ENCODE measurements at regions not wholly inside any gene's neighbourhood (a gene's known extent, or its start where the extent isn't known, plus 50 kb on each side); places are given as distances from the start of the nearest gene placed in this dataset.

DNA sequence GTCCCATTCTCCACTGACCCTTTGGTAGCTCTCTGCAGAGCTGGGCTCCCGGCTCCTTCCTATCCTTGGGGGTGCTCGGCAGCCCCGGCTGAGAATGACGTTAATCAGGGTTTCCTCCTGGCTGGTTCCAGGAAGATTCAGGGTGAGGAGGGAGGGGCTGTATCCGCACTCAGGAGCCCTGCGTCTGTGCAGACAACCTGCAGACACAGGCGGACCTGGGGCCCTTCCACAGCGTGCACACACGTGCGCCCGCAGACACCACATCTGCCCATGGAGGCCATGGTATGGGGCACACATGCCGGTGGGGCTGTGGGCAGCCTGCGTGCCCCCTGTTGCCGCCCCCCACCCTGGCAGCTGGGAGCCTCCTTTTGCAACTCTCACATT, 66.6 kb upstream of the RNU6ATAC start:
- no peak for DNase-seq (ENCODE audit: low spot score)
- Histone ChIP-seq H3K27me3 (ENCODE audit: control insufficient read depth in 4 of 4, insufficient read depth in 4 of 4, low read length in 3 of 4) (no peaks in the 10 kb centered on the region), H3K9ac (ENCODE audit: low read depth in 1 of 2, low read length in 2 of 2) (peak overlapping the region; percentile 10 to 12), H3K36me3 (ENCODE audit: control insufficient read depth in 4 of 4, insufficient read depth in 3 of 4, low read depth in 1 of 4, low read length in 3 of 4) (no peaks in the 10 kb centered on the region), H3K27ac (ENCODE audit: low read depth in 1 of 2, low read length in 2 of 2) (peak overlapping the region; percentile 58 to 82), H3K9me3 (ENCODE audit: control insufficient read depth in 4 of 4, low read length in 3 of 4) (no peaks in the 10 kb centered on the region), H3K4me1 (ENCODE audit: control insufficient read depth in 4 of 4, insufficient read depth in 4 of 4, low read length in 3 of 4) (peaks cover 20 to 48% (median 43%) of the 10 kb centered on the region in 4 donors), H3K4me3 (ENCODE audit: low read depth in 1 of 3, low read length in 3 of 3) (no peak overlapping the region)
- TF ChIP-seq HNF4A (conservative IDR thresholded peaks at IDR 0.05) (no peak), NR2F2 (IDR thresholded peaks at IDR 0.05) (peak; percentile 62), RAD21 (IDR thresholded peaks at IDR 0.05) (no peak), EGR1 (IDR thresholded peaks at IDR 0.05; ENCODE audit: low read depth in 2 of 2) (no peak), CTCF (IDR thresholded peaks at IDR 0.05; ENCODE audit: low read depth, low read length, missing input control) (no peak), RXRA (IDR thresholded peaks at IDR 0.05) (no peak), MAX (IDR thresholded peaks at IDR 0.05) (no peak), SP1 (IDR thresholded peaks at IDR 0.05) (peak; percentile 2), ATF3 (IDR thresholded peaks at IDR 0.05) (no peak), TAF1 (conservative IDR thresholded peaks at IDR 0.05) (no peak)
- TF ChIP-seq, protein P1, sequence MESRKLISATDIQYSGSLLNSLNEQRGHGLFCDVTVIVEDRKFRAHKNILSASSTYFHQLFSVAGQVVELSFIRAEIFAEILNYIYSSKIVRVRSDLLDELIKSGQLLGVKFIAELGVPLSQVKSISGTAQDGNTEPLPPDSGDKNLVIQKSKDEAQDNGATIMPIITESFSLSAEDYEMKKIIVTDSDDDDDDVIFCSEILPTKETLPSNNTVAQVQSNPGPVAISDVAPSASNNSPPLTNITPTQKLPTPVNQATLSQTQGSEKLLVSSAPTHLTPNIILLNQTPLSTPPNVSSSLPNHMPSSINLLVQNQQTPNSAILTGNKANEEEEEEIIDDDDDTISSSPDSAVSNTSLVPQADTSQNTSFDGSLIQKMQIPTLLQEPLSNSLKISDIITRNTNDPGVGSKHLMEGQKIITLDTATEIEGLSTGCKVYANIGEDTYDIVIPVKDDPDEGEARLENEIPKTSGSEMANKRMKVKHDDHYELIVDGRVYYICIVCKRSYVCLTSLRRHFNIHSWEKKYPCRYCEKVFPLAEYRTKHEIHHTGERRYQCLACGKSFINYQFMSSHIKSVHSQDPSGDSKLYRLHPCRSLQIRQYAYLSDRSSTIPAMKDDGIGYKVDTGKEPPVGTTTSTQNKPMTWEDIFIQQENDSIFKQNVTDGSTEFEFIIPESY (IDR thresholded peaks at IDR 0.05), result no peak
- WGBS, result 26% methylated on average over 14 of the region's 14 CpGs

DNA sequence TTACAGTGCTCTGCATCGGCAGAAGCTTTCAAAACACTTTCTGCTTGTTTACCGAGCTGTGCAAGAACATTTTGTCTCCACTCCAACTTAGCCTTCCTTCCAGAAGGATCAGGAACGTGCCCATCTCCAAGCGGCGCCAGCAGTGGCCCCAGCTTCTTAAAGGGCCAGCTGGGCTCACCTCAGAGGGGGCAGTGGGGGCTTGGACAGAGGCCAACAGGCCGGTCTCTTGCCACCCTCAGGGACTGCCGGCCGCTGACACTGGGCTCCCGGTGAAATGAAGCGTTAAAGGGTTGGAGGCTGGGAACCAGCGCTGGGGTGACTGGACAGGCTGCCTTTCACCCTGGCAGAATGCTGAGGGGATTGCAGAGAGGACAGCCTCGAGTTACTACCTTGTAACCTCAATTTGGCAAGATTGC, 67.0 kb upstream of the RNU6ATAC start:
- TF ChIP-seq RAD21 (IDR thresholded peaks at IDR 0.05) (no peak), EGR1 (IDR thresholded peaks at IDR 0.05; ENCODE audit: low read depth in 2 of 2) (no peak), REST (IDR thresholded peaks at IDR 0.05) (no peak), SP1 (IDR thresholded peaks at IDR 0.05) (peak; percentile 75), YY1 (IDR thresholded peaks at IDR 0.05) (no peak), FOXA2 (IDR thresholded peaks at IDR 0.05) (peak; percentile 84), RXRA (IDR thresholded peaks at IDR 0.05) (peak; percentile 72 to 81), CTCF (IDR thresholded peaks at IDR 0.05; ENCODE audit: low read depth, low read length, missing input control) (no peak), FOXA1 (IDR thresholded peaks at IDR 0.05) (peak; percentile 70), ATF3 (IDR thresholded peaks at IDR 0.05) (no peak), HNF4A (conservative IDR thresholded peaks at IDR 0.05) (peak; percentile 8 to 44), NR2F2 (IDR thresholded peaks at IDR 0.05) (peak; percentile 42), GABPA (IDR thresholded peaks at IDR 0.05 in 1 of 2, conservative IDR thresholded peaks at IDR 0.05 in 1 of 2) (no peak), MAX (IDR thresholded peaks at IDR 0.05) (peak; percentile 57), TAF1 (conservative IDR thresholded peaks at IDR 0.05) (no peak)
- TF ChIP-seq, protein P1 (IDR thresholded peaks at IDR 0.05), result no peak
- Histone ChIP-seq H3K27ac (ENCODE audit: low read depth in 1 of 2, low read length in 2 of 2) (peak overlapping the region; percentile 58 to 82), H3K4me3 (ENCODE audit: low read depth in 1 of 3, low read length in 3 of 3) (no peak overlapping the region), H3K9ac (ENCODE audit: low read depth in 1 of 2, low read length in 2 of 2) (peak overlapping the region; percentile 10 to 49), H3K4me1 (ENCODE audit: control insufficient read depth in 4 of 4, insufficient read depth in 4 of 4, low read length in 3 of 4) (peaks cover 20 to 48% (median 43%) of the 10 kb centered on the region in 4 donors), H3K27me3 (ENCODE audit: control insufficient read depth in 4 of 4, insufficient read depth in 4 of 4, low read length in 3 of 4) (no peaks in the 10 kb centered on the region), H3K36me3 (ENCODE audit: control insufficient read depth in 4 of 4, insufficient read depth in 3 of 4, low read depth in 1 of 4, low read length in 3 of 4) (no peaks in the 10 kb centered on the region), H3K9me3 (ENCODE audit: control insufficient read depth in 4 of 4, low read length in 3 of 4) (no peaks in the 10 kb centered on the region)
- 23% methylated on average over 12 of the region's 12 CpGs for WGBS
- no peak for DNase-seq (ENCODE audit: low spot score)
